ENCODE measurements at regions not wholly inside any gene's neighbourhood (a gene's known extent, or its start where the extent isn't known, plus 50 kb on each side); places are given as distances from the start of the nearest gene placed in this dataset.
"Not testable (repeated sequence)": the region's sequence is repeated elsewhere in the genome, so short reads cannot be mapped to it uniquely, and the experiment has no call there.

DNA sequence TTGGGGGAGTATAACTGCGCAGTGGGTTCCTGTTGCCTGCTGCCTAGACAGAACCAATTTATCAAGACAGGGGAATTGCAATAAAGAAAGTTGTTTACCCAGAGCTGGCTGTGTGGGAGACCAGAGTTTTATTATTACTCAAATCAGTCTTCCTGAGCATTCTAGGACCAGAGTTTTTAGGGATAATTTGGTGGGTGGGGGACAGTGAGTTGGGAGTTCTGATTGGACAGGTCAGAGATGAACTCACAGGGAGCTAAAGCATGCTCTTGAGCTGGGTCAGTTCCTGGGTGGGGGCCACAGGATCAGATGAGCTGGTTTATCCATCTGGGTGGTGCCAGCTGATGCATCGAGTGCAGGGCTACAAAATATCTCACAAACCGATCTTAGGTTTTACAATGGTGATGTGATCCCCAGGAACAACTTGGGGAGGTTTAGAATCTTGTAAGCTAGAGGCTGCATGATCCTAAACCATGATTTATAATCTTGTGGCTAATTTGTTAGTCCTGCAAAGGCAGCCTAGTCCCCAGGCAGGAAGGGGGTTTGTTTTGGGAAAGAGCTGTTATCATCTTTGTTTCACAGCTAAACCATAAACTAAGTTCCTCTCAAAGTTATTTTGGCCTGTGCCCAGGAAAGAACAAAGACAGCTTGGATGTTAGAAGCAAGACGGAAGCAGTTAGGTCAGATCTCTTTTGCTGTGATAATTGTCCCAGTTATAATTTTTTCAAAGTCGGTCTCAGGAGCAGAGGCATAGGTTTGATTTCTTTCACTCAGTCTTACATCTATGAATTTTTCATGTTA, 146.8 kb downstream of the PPIAL4G start:
- DNase-seq; H3K9me3 Mint-ChIP-seq; H3K27me3 Mint-ChIP-seq; ATAC-seq (replicated peaks): not testable (repeated sequence)
- Mint-ChIP-seq H3K4me3 (peak overlapping the region; percentile 91 to 97), H3K4me1 (ENCODE audit: low read depth in 2 of 2) (peaks cover 17 to 24% of the 10 kb centered on the region in 2 donors), H3K27ac (peak overlapping the region in 1 of 2 donors; percentile 98), H3K36me3 (ENCODE audit: insufficient read depth) (peaks cover 16% of the 10 kb centered on the region)

DNA sequence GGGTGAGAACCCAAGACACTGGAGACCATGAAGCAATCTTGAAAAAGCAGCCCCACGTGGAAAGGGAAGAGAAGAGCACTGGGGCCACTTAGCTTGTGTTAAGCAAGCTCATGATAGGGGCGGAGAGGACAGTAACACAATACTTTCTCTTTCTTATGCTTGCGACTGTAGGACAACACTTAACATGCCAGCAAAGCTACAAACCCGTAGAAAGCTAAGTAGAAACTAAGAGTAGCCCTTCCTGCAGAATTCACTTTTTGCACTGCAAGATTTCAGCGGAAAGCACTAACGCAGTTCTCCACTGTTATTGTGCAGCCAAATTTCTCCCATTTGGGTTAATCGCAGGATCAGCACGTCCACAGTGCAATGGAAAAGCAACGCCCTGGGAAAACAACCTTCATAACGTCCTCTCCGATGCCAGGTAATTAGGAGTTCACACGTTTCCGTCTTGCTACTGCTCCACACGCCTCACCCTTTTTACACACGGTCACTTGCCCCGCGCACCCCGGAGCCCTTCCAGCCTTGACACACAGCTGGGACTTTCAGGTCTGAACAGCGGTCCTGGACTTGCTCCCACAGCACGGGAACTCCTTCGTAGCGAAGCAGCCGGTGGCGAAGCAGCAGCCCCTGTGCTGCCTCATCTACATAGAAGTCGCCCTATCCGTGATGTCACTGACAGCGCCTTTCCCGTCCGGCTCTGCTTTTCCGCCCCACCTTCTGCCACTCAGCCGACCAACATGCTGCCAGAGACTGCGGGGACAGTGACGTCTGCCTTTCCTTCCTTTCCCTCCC, 148.6 kb downstream of the PPIAL4G start:
- ATAC-seq (replicated peaks) = peak; percentile 80
- Mint-ChIP-seq H3K9me3 (no peaks in the 10 kb centered on the region), H3K36me3 (ENCODE audit: insufficient read depth) (peaks cover 16% of the 10 kb centered on the region), H3K4me3 (peak overlapping the region; percentile 91 to 97), H3K27ac (peak overlapping the region; percentile 98 to 100), H3K4me1 (ENCODE audit: low read depth in 2 of 2) (peaks cover 17 to 24% of the 10 kb centered on the region in 2 donors), H3K27me3 (peaks cover 5 to 25% of the 10 kb centered on the region in 2 donors)
- DNase-seq = peak; percentile 56 to 69 (median 57)

DNA sequence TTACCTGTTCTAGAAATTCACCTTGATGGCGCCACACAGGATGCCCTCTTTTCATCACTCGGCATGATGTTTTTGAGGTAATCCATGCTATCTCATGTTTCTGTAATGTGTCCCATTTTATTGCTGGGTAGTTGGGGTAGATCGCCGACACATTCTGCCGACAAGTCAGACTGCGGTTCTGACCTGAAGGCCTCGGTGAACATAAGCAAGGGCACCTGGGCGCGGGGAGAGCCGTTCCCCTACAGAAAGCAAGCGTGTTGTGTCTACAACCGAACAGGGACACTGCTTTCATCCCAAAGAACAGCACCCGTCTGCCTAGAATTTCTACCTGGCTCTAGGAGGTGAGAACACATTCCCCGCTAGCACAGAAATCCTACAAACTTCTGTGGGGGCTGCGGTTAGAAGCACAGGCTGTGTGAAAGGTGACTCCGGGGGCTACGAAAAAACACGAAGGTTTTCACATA, 149.2 kb downstream of the PPIAL4G start:
- DNase-seq (no peak), ATAC-seq (replicated peaks) (no peak)
- H3K4me3 Mint-ChIP-seq = peak overlapping the region; percentile 91 to 97
- H3K36me3 Mint-ChIP-seq (ENCODE audit: insufficient read depth) = peaks cover 16% of the 10 kb centered on the region
- H3K4me1 Mint-ChIP-seq (ENCODE audit: low read depth in 2 of 2) = peaks cover 17 to 24% of the 10 kb centered on the region in 2 donors
- H3K27ac Mint-ChIP-seq = peak overlapping the region; percentile 98 to 100
- no peaks in the 10 kb centered on the region for H3K9me3 Mint-ChIP-seq
- peaks cover 8 to 31% of the 10 kb centered on the region in 2 donors for H3K27me3 Mint-ChIP-seq

DNA sequence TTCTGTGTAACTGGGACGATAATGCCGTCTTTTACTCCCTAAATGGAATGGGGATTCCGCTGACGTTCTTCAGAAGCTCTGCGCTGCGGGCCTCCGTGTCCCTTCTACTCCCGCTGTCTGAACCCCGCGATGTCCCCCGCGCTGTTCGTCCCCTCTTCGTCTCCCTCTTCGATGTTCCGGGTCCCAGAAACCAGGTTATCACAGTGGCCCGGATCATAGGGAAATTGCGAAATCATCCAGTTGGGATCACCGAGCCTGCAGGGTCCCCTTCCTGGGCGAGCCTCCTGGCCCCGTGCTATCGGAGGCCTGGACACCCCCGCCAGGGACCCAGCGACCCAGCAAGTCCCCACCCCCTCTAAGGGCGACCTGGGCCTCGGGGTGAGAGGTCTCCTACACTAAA, 154.2 kb downstream of the PPIAL4G start:
- Mint-ChIP-seq H3K27me3 (peaks cover 14 to 54% of the 10 kb centered on the region in 2 donors), H3K4me3 (no peak overlapping the region), H3K4me1 (ENCODE audit: low read depth in 2 of 2) (peaks cover 2 to 3% of the 10 kb centered on the region in 2 donors)

DNA sequence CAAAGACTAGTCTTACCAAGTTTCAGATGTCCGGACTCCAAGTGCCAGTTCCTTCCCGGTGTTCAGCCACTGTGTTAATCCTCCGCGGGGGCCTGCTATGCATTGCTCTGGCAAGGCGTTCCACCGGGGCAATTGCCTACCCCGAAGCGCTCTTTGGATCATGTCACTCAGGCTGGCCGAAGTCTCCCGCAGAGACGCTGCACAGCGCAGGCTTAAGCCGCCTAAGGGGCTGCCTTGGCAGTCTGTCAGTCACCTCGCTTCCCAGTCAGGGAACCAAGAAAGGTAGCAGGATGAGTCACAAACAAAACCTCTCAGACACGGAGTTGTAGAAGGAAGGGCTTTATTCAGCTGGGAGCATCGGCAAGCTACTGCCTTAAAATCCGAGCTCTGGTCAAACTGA, 158.1 kb downstream of the PPIAL4G start:
- H3K9me3 Mint-ChIP-seq; DNase-seq; H3K27ac Mint-ChIP-seq; H3K4me3 Mint-ChIP-seq; H3K36me3 Mint-ChIP-seq (ENCODE audit: insufficient read depth); ATAC-seq (replicated peaks); H3K4me1 Mint-ChIP-seq (ENCODE audit: low read depth in 2 of 2): not testable (repeated sequence)
- peaks cover 14 to 34% of the 10 kb centered on the region in 2 donors for H3K27me3 Mint-ChIP-seq

More for the DNA sequence above, 154.2 kb downstream of the PPIAL4G start:
- no peak for DNase-seq
- no peaks in the 10 kb centered on the region for H3K9me3 Mint-ChIP-seq
- no peak overlapping the region for H3K27ac Mint-ChIP-seq
- H3K36me3 Mint-ChIP-seq (ENCODE audit: insufficient read depth) = peaks cover 3% of the 10 kb centered on the region
- no peak for ATAC-seq (replicated peaks)

DNA sequence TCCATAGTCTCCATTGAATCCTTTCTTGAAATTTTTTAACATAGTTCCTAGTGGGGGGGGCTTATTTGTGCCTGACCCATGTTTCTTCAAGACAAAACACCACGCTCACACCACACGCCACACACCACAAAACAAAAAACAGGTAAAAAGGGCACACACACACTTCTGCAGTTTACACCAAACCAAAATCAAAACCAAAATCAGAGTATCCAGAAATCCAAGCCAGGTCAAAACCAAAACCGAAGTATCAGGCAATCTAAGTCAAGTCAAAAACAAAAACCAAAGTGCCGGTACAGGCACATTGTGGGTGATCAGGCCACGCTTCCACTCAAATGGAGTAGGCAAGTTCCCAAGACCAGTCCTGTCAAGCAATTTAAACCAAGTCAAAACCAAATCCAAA, 158.6 kb downstream of the PPIAL4G start:
- DNase-seq; H3K36me3 Mint-ChIP-seq (ENCODE audit: insufficient read depth); ATAC-seq (replicated peaks); H3K4me1 Mint-ChIP-seq (ENCODE audit: low read depth in 2 of 2); H3K9me3 Mint-ChIP-seq; H3K4me3 Mint-ChIP-seq; H3K27ac Mint-ChIP-seq: not testable (repeated sequence)
- H3K27me3 Mint-ChIP-seq = peaks cover 10 to 28% of the 10 kb centered on the region in 2 donors

DNA sequence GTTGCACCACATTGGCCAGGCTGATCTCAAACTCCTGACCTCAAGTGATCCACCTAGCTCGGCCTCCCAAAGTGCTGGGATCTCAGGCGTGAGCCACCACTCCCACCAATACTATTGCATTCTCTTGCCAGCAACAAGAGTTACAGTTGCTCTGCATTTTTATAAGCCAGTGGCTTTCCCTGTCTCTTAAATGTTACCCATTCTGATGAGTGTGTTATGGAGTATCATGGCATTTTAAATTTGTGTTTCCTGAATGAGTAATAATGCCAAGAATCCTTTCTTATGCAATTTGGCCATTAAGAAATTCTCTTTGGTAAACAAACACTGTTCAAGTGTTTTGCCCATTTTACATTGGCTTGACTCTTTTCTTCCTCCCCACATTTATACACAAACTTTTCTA, 163.0 kb downstream of the PPIAL4G start:
- Mint-ChIP-seq H3K27me3 (peaks cover 18 to 28% of the 10 kb centered on the region in 2 donors), H3K4me1 (ENCODE audit: low read depth in 2 of 2) (peaks cover 24 to 26% of the 10 kb centered on the region in 2 donors), H3K36me3 (ENCODE audit: insufficient read depth) (peaks cover 14% of the 10 kb centered on the region), H3K4me3 (peak overlapping the region in 1 of 2 donors; percentile 40)
- not testable (repeated sequence) for DNase-seq; H3K9me3 Mint-ChIP-seq; ATAC-seq (replicated peaks); H3K27ac Mint-ChIP-seq

DNA sequence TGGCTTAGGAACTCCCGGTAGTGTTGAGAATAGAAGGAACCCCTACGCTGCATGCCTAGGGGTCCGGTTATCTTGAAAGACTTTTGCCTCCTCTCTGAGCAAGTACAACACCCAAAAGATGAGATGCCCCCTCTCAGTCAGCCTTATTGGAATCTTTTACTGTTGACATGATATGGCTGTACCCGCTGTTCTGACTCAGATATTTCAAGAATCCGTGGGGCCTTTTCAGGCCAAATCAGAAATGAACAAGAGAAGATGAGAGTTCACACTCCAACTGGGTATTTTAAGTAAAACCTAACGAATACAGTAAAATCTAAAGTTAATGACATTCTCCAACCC, 164.2 kb downstream of the PPIAL4G start:
- DNase-seq (no peak), ATAC-seq (replicated peaks) (peak; percentile 23)
- H3K4me3 Mint-ChIP-seq = peak overlapping the region; percentile 84 to 85
- peaks cover 14% of the 10 kb centered on the region for H3K36me3 Mint-ChIP-seq (ENCODE audit: insufficient read depth)
- no peaks in the 10 kb centered on the region for H3K9me3 Mint-ChIP-seq
- H3K27ac Mint-ChIP-seq = peak overlapping the region in 1 of 2 donors; percentile 60
- H3K27me3 Mint-ChIP-seq = peaks cover 23 to 32% of the 10 kb centered on the region in 2 donors
- H3K4me1 Mint-ChIP-seq (ENCODE audit: low read depth in 2 of 2) = peaks cover 24 to 28% of the 10 kb centered on the region in 2 donors

DNA sequence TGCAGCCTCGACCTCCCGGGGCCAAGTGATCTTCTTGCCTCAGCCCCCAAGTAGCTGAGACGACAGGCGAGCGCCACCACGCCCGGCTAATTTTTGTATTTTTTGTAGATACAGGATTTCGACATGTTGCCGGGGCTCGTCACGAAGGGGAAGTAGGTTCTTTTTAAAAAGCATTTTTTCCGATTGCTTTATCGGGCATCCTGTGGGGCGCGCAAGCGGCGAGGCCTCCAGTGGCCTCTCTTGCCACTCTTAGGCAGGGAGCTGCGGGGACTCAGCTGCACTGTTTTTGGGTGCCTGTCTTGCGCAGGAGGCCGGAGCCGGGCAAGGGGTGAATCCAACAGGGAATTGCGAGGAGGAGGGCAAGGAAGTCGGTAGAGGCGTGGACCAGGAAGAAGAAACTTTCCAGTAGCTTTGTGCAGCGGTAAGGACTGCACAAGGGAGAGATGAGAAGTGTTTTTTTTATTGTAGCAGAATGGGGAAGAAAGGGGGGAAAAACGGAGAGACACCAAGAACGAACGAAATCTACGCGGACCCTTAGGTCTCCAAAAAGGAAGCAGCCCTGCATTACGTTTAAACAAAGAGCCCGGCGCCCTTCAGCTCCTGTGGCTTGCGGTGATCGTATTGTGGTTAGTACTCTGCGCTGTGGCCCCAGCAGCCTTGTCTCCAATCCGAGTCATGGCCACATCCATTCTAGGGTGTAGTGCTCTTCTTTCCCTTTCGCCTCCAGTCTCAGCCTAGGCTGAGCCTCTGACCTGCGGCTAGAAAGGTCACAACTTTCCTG, 164.8 kb downstream of the PPIAL4G start:
- H3K27ac Mint-ChIP-seq = peak overlapping the region; percentile 60 to 79
- DNase-seq (peak; percentile 53 to 55 (median 55)), ATAC-seq (replicated peaks) (peak; percentile 92)
- H3K4me3 Mint-ChIP-seq = peak overlapping the region; percentile 84 to 85
- peaks cover 14% of the 10 kb centered on the region for H3K36me3 Mint-ChIP-seq (ENCODE audit: insufficient read depth)
- H3K4me1 Mint-ChIP-seq (ENCODE audit: low read depth in 2 of 2) = peaks cover 24 to 28% of the 10 kb centered on the region in 2 donors
- peaks cover 26 to 37% of the 10 kb centered on the region in 2 donors for H3K27me3 Mint-ChIP-seq
- no peaks in the 10 kb centered on the region for H3K9me3 Mint-ChIP-seq

DNA sequence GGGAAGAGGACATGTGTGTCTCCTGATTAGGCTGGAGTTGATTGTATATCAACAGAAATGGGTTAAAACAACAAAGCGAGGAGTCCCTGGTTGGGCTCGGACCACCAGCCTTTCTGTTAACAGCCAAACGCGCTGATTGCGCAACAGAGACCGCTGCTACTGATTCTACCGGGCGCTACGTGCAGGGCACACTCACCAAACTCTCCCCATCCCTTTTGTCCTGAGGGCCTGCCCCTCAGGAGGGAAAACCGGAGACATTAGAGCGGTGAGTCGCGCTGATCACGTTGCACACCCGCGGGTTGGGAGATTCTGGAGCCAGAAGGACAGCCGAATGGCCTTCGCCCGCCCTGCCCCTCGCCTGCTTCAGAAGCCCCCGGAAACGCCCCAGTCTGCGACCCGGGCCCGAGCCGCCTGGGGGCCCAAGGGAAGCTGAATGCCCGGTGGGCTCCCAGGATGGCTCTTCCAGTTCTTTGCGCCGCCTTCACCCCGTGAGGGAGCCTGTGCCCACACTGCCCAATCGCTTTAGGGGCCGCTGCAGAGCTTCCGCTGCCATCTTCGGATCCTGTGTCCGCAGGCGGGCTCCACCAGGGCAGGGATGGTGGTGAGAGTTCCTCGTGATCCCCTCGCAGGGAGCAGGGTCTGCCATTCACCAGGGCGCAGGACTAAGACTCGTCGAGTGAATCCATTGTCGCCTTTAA, 165.4 kb upstream of the NBPF11 start:
- Mint-ChIP-seq H3K9me3 (no peaks in the 10 kb centered on the region), H3K27me3 (peaks cover 27 to 46% of the 10 kb centered on the region in 2 donors), H3K27ac (peak overlapping the region in 1 of 2 donors; percentile 79)

DNA sequence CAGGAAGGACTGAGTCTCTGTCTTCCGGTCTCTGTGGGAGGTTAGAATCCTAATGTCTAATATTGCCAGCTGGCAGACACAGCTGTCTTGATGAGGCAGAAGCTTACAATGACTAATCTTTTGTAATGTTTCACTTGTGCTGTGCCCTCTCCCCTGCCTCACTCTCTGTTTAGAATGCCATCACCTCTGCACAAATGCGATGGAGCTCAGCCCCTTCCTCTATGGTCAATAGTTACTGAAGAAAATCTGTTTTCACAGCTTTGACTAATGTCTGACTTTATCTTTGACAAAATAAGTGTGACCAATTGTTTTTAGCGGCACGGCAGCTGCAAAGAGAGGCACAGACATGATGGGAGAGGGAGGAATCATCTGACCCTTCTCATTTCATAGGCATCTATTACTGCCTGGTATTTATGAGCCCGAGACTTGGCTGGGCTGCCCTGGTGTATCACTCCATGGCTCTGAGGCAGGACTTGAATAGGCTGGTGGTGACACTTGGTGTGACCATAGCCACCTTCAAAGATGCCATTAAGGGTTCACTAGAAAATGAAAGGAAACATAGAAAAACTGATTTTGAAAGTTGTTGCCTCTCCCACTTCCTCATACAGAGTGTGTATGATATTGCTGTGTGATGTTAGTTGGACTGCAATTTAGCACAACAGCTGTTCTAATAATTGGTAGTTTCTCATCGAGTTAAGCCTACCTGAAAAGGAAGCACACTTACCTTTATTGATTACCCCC, 163.2 kb upstream of the NBPF11 start:
- DNase-seq (no peak), ATAC-seq (replicated peaks) (no peak)
- peaks cover 49 to 68% of the 10 kb centered on the region in 2 donors for H3K27me3 Mint-ChIP-seq
- peaks cover 0 to 15% of the 10 kb centered on the region in 2 donors for H3K9me3 Mint-ChIP-seq
- peaks cover 20 to 21% of the 10 kb centered on the region in 2 donors for H3K4me1 Mint-ChIP-seq (ENCODE audit: low read depth in 2 of 2)
- peaks cover 14% of the 10 kb centered on the region for H3K36me3 Mint-ChIP-seq (ENCODE audit: insufficient read depth)
- H3K27ac Mint-ChIP-seq = no peak overlapping the region
- H3K4me3 Mint-ChIP-seq = no peak overlapping the region

More for the DNA sequence above, 165.4 kb upstream of the NBPF11 start:
- peak overlapping the region; percentile 84 to 85 for H3K4me3 Mint-ChIP-seq
- H3K36me3 Mint-ChIP-seq (ENCODE audit: insufficient read depth) = peaks cover 14% of the 10 kb centered on the region
- DNase-seq = no peak
- no peak for ATAC-seq (replicated peaks)
- peaks cover 24 to 28% of the 10 kb centered on the region in 2 donors for H3K4me1 Mint-ChIP-seq (ENCODE audit: low read depth in 2 of 2)

DNA sequence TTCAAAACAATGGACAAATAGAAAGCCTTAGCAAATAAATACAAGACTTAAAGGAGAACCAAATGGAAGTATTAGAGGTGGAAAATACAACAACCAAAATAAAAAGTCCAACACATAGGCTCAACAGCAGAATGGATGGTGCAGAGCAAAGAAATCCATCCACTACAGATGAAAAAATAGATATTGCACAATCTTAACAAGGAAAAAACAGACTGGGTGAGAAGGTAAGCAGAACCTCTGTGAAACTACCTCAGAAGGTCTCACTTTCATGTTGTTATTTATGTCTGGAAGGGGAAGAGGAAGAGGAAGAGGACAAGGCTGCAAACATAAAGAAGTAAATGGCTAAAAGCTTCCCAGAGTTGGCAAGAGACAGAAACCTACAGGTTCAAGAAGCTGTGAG, 158.7 kb upstream of the NBPF11 start:
- Mint-ChIP-seq H3K4me3 (no peak overlapping the region), H3K4me1 (ENCODE audit: low read depth in 2 of 2) (peaks cover 0 to 6% of the 10 kb centered on the region in 2 donors), H3K27ac (no peak overlapping the region), H3K36me3 (ENCODE audit: insufficient read depth) (no peaks in the 10 kb centered on the region), H3K9me3 (peaks cover 0 to 15% of the 10 kb centered on the region in 2 donors), H3K27me3 (peaks cover 60 to 96% of the 10 kb centered on the region in 2 donors)
- DNase-seq (no peak), ATAC-seq (replicated peaks) (no peak)
